SU-DHL-6 (cell line): ENCODE measurements at regions not wholly inside any gene's neighbourhood (a gene's known extent, or its start where the extent isn't known, plus 50 kb on each side); places are given as distances from the start of the nearest gene placed in this dataset.
"Not testable (repeated sequence)": the region's sequence is repeated elsewhere in the genome, so short reads cannot be mapped to it uniquely, and the experiment has no call there.

Source experiments
- EZH2phosphoT487 ChIP-seq: fragments of 200-600 bp; sonication (generic), shearing (Covaris generic); conservative IDR thresholded peaks from 2 replicates; pipeline ENCODE4 v1.6.1; 2018; ENCODE audit warnings: mild to moderate bottlenecking, antibody characterized with exemption, low read length, moderate library complexity, mixed read lengths
- TF ChIP-seq, protein P1 (sequence below): fragments of 200-600 bp; sonication (generic); IDR thresholded peaks from one replicate; pipeline ENCODE4 v1.5.1; 2017; ENCODE audit warnings: antibody characterized with exemption, mild to moderate bottlenecking, low read length, moderate library complexity; ENCODE audit not compliant: insufficient read depth, poor library complexity, severe bottlenecking

DNA sequence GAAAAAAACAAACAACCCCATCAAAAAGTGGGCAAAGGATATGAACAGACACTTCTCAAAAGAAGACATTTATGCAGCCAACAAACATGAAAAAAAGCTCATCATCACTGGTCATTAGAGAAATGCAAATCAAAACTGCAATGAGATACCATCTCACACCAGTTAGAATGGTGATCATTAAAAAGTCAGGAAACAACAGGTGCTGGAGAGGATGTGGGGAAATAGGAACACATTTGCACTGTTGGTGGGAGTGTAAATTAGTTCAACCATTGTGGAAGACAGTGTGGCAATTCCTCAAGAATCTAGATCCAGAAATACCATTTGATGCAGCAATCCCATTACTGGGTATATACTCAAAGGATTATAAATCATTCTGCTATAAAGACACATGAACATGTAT lies 85.5 kb upstream of the WSB1 start:
- TF ChIP-seq, protein P1, sequence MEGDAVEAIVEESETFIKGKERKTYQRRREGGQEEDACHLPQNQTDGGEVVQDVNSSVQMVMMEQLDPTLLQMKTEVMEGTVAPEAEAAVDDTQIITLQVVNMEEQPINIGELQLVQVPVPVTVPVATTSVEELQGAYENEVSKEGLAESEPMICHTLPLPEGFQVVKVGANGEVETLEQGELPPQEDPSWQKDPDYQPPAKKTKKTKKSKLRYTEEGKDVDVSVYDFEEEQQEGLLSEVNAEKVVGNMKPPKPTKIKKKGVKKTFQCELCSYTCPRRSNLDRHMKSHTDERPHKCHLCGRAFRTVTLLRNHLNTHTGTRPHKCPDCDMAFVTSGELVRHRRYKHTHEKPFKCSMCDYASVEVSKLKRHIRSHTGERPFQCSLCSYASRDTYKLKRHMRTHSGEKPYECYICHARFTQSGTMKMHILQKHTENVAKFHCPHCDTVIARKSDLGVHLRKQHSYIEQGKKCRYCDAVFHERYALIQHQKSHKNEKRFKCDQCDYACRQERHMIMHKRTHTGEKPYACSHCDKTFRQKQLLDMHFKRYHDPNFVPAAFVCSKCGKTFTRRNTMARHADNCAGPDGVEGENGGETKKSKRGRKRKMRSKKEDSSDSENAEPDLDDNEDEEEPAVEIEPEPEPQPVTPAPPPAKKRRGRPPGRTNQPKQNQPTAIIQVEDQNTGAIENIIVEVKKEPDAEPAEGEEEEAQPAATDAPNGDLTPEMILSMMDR, result not testable (repeated sequence)
- TF ChIP-seq EZH2phosphoT487, result not testable (repeated sequence)
